ENCODE measurements at regions not wholly inside any gene's neighbourhood (a gene's known extent, or its start where the extent isn't known, plus 50 kb on each side); places are given as distances from the start of the nearest gene placed in this dataset.

DNA sequence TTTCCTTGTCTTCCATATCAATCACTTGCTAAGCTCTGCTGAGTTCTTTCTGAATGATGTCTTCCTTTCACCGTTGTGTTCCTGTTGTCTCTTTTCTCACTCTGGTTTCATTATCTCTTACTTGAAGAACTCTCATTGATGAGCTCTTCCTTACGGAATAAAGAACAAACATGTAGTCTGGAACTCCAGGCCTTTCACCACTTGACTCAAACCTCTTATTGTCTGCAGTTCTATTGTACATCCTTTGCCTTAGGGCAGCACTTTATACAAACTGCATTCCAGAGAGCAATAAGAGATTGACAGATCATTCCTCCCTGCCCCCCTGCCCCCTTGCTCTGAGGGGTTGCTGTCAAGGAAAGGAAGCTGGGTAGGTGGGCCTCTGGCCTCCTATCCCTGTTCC, 517.4 kb downstream of the TMEM135 start:
- DNase-seq, result no peak
- intact Hi-C loops (cut with DNase I; ENCODE audit: low total_unique reads), result no loop called here
- H3K27me3 ChIP-seq, result no peaks in the 10 kb centered on the region
- TF ChIP-seq CTCF (IDR thresholded peaks at IDR 0.05), result no peak
- H3K9me3 ChIP-seq, result no peaks in the 10 kb centered on the region
- H3K4me1 ChIP-seq, result no peaks in the 10 kb centered on the region
- H3K27ac ChIP-seq, result no peak overlapping the region
- H3K4me3 ChIP-seq, result no peak overlapping the region
- H3K36me3 ChIP-seq, result no peaks in the 10 kb centered on the region

- Histone ChIP-seq H3K27me3 (no peaks in the 10 kb centered on the region), H3K36me3 (no peaks in the 10 kb centered on the region), H3K4me1 (no peaks in the 10 kb centered on the region), H3K27ac (no peak overlapping the region), H3K9me3 (peaks cover 0 to 16% (median 9%) of the 10 kb centered on the region in 3 donors), H3K4me3 (no peak overlapping the region)
- no peak for TF ChIP-seq CTCF (IDR thresholded peaks at IDR 0.05)
- DNase-seq, result no peak
- intact Hi-C loops (cut with DNase I; ENCODE audit: low total_unique reads), result no loop called here
Observed at GRCh38 chr11:87548797-87549196, 511.1 kb downstream of the TMEM135 start.

GRCh38 chr11:87545858-87546257, 508.1 kb downstream of the TMEM135 start:
- Histone ChIP-seq H3K4me1 (no peaks in the 10 kb centered on the region), H3K4me3 (no peak overlapping the region), H3K36me3 (no peaks in the 10 kb centered on the region), H3K27ac (no peak overlapping the region), H3K27me3 (no peaks in the 10 kb centered on the region), H3K9me3 (peaks cover 0 to 24% (median 19%) of the 10 kb centered on the region in 3 donors)
- DNase-seq, result no peak
- TF ChIP-seq CTCF (IDR thresholded peaks at IDR 0.05), result no peak
- intact Hi-C loops (cut with DNase I; ENCODE audit: low total_unique reads), result no loop called here

- no peak for DNase-seq
- Histone ChIP-seq H3K9me3 (peaks cover 0 to 14% (median 3%) of the 10 kb centered on the region in 3 donors), H3K27me3 (no peaks in the 10 kb centered on the region), H3K27ac (no peak overlapping the region), H3K4me1 (no peaks in the 10 kb centered on the region), H3K4me3 (no peak overlapping the region), H3K36me3 (no peaks in the 10 kb centered on the region)
- TF ChIP-seq CTCF (IDR thresholded peaks at IDR 0.05), result no peak
- intact Hi-C loops (cut with DNase I; ENCODE audit: low total_unique reads), result no loop called here
Observed at GRCh38 chr11:87539596-87539995, 501.9 kb downstream of the TMEM135 start.

- no peaks in the 10 kb centered on the region for H3K9me3 ChIP-seq
- TF ChIP-seq CTCF (IDR thresholded peaks at IDR 0.05), result no peak
- no peak overlapping the region for H3K27ac ChIP-seq
- intact Hi-C loops (cut with DNase I; ENCODE audit: low total_unique reads), result no loop called here
- H3K4me1 ChIP-seq, result no peaks in the 10 kb centered on the region
- H3K27me3 ChIP-seq, result no peaks in the 10 kb centered on the region
- no peak overlapping the region for H3K4me3 ChIP-seq
- no peak for DNase-seq
- no peaks in the 10 kb centered on the region for H3K36me3 ChIP-seq
Observed at GRCh38 chr11:87536565-87536964, 498.8 kb downstream of the TMEM135 start.

DNA sequence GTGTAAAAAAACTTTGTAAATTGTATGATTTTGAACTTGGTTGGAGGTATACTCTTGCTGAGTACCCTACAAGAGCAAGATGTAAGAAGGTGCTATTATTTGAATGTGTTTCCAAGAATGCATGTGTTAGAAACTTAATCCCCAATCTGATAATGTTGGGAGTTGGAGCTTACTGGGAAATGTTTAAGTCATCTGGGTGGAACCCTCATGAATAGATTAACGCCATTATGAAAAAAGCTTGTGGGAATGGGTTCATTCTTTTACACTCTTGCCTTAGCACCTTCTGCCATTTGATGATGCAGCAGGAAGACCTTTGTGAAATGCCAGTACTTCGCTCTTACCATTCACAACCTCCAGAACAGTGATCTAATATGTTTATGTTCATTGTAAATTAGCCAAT, 498.3 kb downstream of the TMEM135 start:
- DNase-seq, result no peak
- TF ChIP-seq CTCF (IDR thresholded peaks at IDR 0.05), result no peak
- Histone ChIP-seq H3K4me1 (no peaks in the 10 kb centered on the region), H3K36me3 (no peaks in the 10 kb centered on the region), H3K27me3 (no peaks in the 10 kb centered on the region), H3K4me3 (no peak overlapping the region), H3K27ac (no peak overlapping the region), H3K9me3 (no peaks in the 10 kb centered on the region)
- intact Hi-C loops (cut with DNase I; ENCODE audit: low total_unique reads), result no loop called here

All from tibial artery (tissue), 4 donors.